GM23248 (cell line): ENCODE measurements at regions not wholly inside any gene's neighbourhood (a gene's known extent, or its start where the extent isn't known, plus 50 kb on each side); places are given as distances from the start of the nearest gene placed in this dataset.

ENCODE experiments used
- EZH2 ChIP-seq: fragments of 200-600 bp; sonication (generic); IDR thresholded peaks from 2 replicates; pipeline ENCODE4 v1.6.1; 2018; ENCODE audit warnings: antibody characterized with exemption, mild to moderate bottlenecking; ENCODE audit not compliant: insufficient read depth, poor library complexity, severe bottlenecking
- EZH2phosphoT487 ChIP-seq: fragments of 200-600 bp; sonication (generic); IDR thresholded peaks from 2 replicates; pipeline ENCODE4 v1.6.1; 2018; ENCODE audit warnings: antibody characterized with exemption, moderate library complexity, mild to moderate bottlenecking, low read depth; ENCODE audit not compliant: insufficient read depth

DNA sequence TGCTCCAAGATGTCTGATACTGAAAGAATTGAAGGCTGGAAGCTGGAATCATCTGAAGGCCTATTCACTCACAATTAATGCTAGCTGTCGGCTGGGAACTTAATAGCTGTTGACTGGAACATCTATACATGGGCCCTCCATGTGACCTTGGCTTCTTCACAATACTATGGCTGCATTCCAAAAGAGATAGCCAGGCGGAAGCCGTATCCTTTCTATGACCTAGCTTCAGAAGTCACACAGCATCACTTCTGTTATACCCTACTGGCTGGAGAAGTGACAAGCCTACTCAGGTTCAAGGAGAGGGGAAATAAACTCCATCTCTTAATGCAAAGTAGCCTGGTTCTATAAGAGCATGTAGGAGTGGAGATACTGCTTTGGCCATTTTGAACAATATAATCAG, 50.9 kb upstream of the SPRED1 start:
- no peak for TF ChIP-seq EZH2phosphoT487
- TF ChIP-seq EZH2 = no peak
